ENCODE measurements at regions not wholly inside any gene's neighbourhood (a gene's known extent, or its start where the extent isn't known, plus 50 kb on each side); places are given as distances from the start of the nearest gene placed in this dataset.

DNA sequence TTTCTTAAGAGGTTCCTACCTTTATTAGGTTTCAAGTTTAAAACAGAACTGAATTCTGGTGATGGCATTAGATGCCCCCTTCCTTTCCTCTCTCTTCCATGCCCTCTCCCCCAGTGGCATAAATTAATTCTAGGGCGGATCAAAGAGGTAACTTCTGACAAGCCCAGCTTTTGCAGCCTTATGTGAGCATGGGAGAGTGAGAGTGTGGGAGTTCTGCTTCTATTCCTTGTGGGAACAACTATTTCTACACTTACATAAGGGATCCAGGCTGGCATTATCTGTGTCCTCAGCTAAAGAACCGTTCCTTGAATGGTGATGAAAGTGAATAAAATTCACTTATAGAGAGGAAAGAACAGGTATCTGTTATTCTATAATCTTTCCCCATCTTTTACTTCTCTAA lies 437.6 kb downstream of the KIF4B start:
- TF ChIP-seq FOXP2 (optimal IDR thresholded peaks at IDR 0.05; ENCODE audit: borderline replicate concordance, extremely low read depth, extremely low read length, insufficient read depth) (no peak), TAF1 (IDR thresholded peaks at IDR 0.05; ENCODE audit: borderline replicate concordance, insufficient read depth, low read length) (no peak), SIN3A (IDR thresholded peaks at IDR 0.05; ENCODE audit: borderline replicate concordance, insufficient read depth, low read length) (no peak), POLR2AphosphoS5 (IDR thresholded peaks at IDR 0.05; ENCODE audit: low read depth, low read length) (no peak)
- TF ChIP-seq, protein P1, sequence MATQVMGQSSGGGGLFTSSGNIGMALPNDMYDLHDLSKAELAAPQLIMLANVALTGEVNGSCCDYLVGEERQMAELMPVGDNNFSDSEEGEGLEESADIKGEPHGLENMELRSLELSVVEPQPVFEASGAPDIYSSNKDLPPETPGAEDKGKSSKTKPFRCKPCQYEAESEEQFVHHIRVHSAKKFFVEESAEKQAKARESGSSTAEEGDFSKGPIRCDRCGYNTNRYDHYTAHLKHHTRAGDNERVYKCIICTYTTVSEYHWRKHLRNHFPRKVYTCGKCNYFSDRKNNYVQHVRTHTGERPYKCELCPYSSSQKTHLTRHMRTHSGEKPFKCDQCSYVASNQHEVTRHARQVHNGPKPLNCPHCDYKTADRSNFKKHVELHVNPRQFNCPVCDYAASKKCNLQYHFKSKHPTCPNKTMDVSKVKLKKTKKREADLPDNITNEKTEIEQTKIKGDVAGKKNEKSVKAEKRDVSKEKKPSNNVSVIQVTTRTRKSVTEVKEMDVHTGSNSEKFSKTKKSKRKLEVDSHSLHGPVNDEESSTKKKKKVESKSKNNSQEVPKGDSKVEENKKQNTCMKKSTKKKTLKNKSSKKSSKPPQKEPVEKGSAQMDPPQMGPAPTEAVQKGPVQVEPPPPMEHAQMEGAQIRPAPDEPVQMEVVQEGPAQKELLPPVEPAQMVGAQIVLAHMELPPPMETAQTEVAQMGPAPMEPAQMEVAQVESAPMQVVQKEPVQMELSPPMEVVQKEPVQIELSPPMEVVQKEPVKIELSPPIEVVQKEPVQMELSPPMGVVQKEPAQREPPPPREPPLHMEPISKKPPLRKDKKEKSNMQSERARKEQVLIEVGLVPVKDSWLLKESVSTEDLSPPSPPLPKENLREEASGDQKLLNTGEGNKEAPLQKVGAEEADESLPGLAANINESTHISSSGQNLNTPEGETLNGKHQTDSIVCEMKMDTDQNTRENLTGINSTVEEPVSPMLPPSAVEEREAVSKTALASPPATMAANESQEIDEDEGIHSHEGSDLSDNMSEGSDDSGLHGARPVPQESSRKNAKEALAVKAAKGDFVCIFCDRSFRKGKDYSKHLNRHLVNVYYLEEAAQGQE (IDR thresholded peaks at IDR 0.05; ENCODE audit: insufficient read depth in 1 of 2, low read depth in 2 of 2, low read length in 2 of 2): no peak

DNA sequence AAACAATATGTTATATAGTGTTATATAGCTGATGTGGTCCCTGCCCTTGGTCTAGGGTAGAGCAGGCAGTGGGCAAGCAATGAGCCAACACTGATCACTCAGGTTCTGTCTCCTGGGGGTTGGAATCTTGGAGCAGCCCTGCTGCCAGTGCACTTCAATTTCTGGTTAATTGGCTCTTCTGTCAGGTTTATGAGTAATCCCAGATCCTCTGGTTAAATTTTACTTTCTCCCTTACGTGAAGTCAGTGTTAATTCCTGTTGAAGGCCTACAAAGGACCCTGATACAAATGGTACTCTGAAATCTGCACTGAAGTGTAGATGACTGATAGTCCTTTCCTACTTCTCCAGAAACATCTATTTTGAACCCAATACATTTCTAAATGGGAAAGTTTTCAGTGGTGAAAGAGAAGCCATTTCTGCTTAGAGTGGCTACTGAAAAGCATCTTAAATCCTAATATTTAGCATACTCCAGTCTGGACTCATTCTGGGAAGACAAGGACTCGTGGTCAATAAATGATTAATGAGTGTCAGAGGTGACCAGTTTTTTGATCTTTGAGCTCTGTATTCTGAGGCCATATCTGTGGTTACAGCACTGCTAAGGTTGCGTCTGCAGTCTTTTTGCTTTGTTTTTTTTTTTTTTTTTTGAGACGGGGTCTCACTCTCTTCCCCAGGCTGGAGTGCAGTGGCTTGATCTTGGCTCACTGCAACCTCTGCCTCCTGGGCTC lies 442.4 kb downstream of the KIF4B start:
- TF ChIP-seq, protein P1 (IDR thresholded peaks at IDR 0.05; ENCODE audit: insufficient read depth in 1 of 2, low read depth in 2 of 2, low read length in 2 of 2): no peak
- TF ChIP-seq TAF1 (IDR thresholded peaks at IDR 0.05; ENCODE audit: borderline replicate concordance, insufficient read depth, low read length): no peak

DNA sequence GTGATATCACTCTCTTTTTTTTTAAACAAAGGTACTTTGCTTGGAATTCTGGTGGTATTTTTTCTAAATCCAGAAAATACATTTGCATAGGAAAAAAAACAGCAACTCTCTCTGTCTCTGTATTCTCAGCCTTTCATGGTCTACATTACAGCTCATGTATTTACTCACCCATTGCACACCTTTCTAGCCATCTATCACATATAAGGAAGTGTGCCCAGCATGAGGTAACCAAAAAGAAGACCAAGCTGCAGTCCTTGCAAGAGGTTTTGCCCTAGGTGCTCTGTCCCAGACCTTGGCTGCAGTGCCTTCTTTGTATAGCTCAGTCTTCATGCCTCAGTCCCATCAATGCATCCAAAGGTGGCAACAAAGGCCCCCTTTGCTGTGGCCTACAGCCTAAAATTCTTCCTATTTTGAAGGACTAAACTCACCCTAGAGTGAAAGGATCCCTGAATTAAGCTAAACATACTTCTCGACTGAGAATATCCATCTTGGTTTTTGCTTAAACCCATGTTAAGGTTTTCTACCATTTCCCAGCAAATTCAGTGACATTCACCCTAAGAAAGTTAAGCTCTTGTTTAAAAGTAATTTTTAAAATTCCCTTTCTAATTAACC lies 446.4 kb downstream of the KIF4B start:
- TF ChIP-seq POLR2AphosphoS5 (IDR thresholded peaks at IDR 0.05; ENCODE audit: low read depth, low read length) (no peak), TAF1 (IDR thresholded peaks at IDR 0.05; ENCODE audit: borderline replicate concordance, insufficient read depth, low read length) (no peak), FOXP2 (optimal IDR thresholded peaks at IDR 0.05; ENCODE audit: borderline replicate concordance, extremely low read depth, extremely low read length, insufficient read depth) (no peak), SIN3A (IDR thresholded peaks at IDR 0.05; ENCODE audit: borderline replicate concordance, insufficient read depth, low read length) (no peak)
- TF ChIP-seq, protein P1 (IDR thresholded peaks at IDR 0.05; ENCODE audit: insufficient read depth in 1 of 2, low read depth in 2 of 2, low read length in 2 of 2): no peak

DNA sequence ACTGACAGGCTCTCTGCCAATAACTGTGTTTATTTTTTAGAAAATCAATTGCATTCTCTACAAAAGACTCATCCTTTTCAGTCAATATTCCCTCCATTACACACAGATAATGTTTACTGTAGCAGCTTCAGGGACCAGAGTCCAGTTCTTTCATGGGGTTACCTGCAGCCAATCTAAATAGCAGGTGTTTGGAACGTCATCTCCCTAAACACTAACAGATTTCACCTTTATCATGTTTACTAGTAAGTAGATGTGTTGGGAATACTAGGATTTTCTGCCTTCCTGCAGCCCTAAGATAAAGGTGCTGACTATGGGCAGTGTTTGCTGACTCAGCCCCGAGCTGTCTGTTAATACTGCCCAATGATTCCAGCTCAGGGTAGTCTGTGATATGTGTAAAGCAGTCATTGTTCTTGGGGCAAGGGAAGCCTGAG lies 447.0 kb downstream of the KIF4B start:
- TF ChIP-seq TAF1 (IDR thresholded peaks at IDR 0.05; ENCODE audit: borderline replicate concordance, insufficient read depth, low read length): no peak
- no peak for TF ChIP-seq POLR2AphosphoS5 (IDR thresholded peaks at IDR 0.05; ENCODE audit: low read depth, low read length)
- TF ChIP-seq, protein P1 (IDR thresholded peaks at IDR 0.05; ENCODE audit: insufficient read depth in 1 of 2, low read depth in 2 of 2, low read length in 2 of 2): no peak
- TF ChIP-seq FOXP2 (optimal IDR thresholded peaks at IDR 0.05; ENCODE audit: borderline replicate concordance, extremely low read depth, extremely low read length, insufficient read depth): no peak
- no peak for TF ChIP-seq SIN3A (IDR thresholded peaks at IDR 0.05; ENCODE audit: borderline replicate concordance, insufficient read depth, low read length)
